ENCODE measurements at regions not wholly inside any gene's neighbourhood (a gene's known extent, or its start where the extent isn't known, plus 50 kb on each side); places are given as distances from the start of the nearest gene placed in this dataset.
"Not testable (repeated sequence)": the region's sequence is repeated elsewhere in the genome, so short reads cannot be mapped to it uniquely, and the experiment has no call there.

GRCh38 chr20:7790189-7790588 lies 150.1 kb downstream of the HAO1 start:
- DNase-seq (ENCODE audit: extremely low spot score, insufficient read length, low read depth) (no peak), FAIRE-seq (no peak)

GRCh38 chr20:7792150-7792869 lies 147.9 kb downstream of the HAO1 start:
- FAIRE-seq (no peak), DNase-seq (ENCODE audit: extremely low spot score, insufficient read length, low read depth) (no peak)

GRCh38 chr20:7798176-7798575 lies 142.1 kb downstream of the HAO1 start:
- no peak for DNase-seq (ENCODE audit: extremely low spot score, insufficient read length, low read depth)
- FAIRE-seq = no peak

- no peak for DNase-seq (ENCODE audit: extremely low spot score, insufficient read length, low read depth)
- no peak for FAIRE-seq
These were observed 140.4 kb downstream of the HAO1 start for GRCh38 chr20:7799862-7800261.

- not testable (repeated sequence) for FAIRE-seq; DNase-seq (ENCODE audit: extremely low spot score, insufficient read length, low read depth)
These were observed 136.7 kb downstream of the HAO1 start for GRCh38 chr20:7803411-7804151.

GRCh38 chr20:7806831-7807230 lies 133.4 kb downstream of the HAO1 start:
- DNase-seq (ENCODE audit: extremely low spot score, insufficient read length, low read depth) = no peak
- no peak for FAIRE-seq

- DNase-seq (ENCODE audit: extremely low spot score, insufficient read length, low read depth) = no peak
- FAIRE-seq = no peak
These were observed 123.0 kb downstream of the HAO1 start for GRCh38 chr20:7817286-7817685.

GRCh38 chr20:7818477-7818876 lies 121.8 kb downstream of the HAO1 start:
- no peak for DNase-seq (ENCODE audit: extremely low spot score, insufficient read length, low read depth)
- FAIRE-seq = no peak

- DNase-seq (ENCODE audit: extremely low spot score, insufficient read length, low read depth) (no peak), FAIRE-seq (no peak)
These were observed 119.4 kb downstream of the HAO1 start for GRCh38 chr20:7820897-7821296.

GRCh38 chr20:7822772-7823171 lies 117.5 kb downstream of the HAO1 start:
- FAIRE-seq = no peak

GRCh38 chr20:7828437-7828836 lies 111.8 kb downstream of the HAO1 start:
- FAIRE-seq (no peak), DNase-seq (ENCODE audit: extremely low spot score, insufficient read length, low read depth) (no peak)

More at GRCh38 chr20:7822772-7823171, 117.5 kb downstream of the HAO1 start:
- DNase-seq (ENCODE audit: extremely low spot score, insufficient read length, low read depth) = no peak

- FAIRE-seq = no peak
These were observed 111.2 kb downstream of the HAO1 start for GRCh38 chr20:7829031-7829430.

GRCh38 chr20:7829776-7830175 lies 110.5 kb downstream of the HAO1 start:
- DNase-seq (ENCODE audit: extremely low spot score, insufficient read length, low read depth) (no peak), FAIRE-seq (no peak)

More at GRCh38 chr20:7829031-7829430, 111.2 kb downstream of the HAO1 start:
- no peak for DNase-seq (ENCODE audit: extremely low spot score, insufficient read length, low read depth)
